Gastrocnemius medialis (tissue), 4 donors: ENCODE measurements at regions not wholly inside any gene's neighbourhood (a gene's known extent, or its start where the extent isn't known, plus 50 kb on each side); places are given as distances from the start of the nearest gene placed in this dataset.

Experiments used
- ATAC-seq, 2 donors: fragments of 150-250 bp; one replicate each; pipeline ENCODE4 v1.9.1; 2016
- DNase-seq, 2 donors: peaks; one replicate each; pipeline ENCODE4 v3.0.0-alpha.2; 2019
- H3K27ac ChIP-seq, 4 donors: fragments of 200-600 bp; sonication (generic); 1 replicate in 1 of 4; 2 replicates in 3 of 4; pipeline ENCODE4 v1.5.1; 2016 to 2018; ENCODE audit warnings: mild to moderate bottlenecking in 2 of 4, moderate library complexity in 1 of 4
- H3K27me3 ChIP-seq, 3 donors: fragments of 200-600 bp; sonication (generic) in 2 of 3; 1 replicate in 1 of 3; 2 replicates in 2 of 3; pipeline versions ENCODE4 v1.5.1 to v1.6.0; 2016 to 2019; ENCODE audit warnings: mild to moderate bottlenecking in 1 of 3, moderate library complexity in 1 of 3
- H3K36me3 ChIP-seq, 2 donors: fragments of 200-600 bp; sonication (generic) in 1 of 2; one replicate each; pipeline ENCODE4 v1.5.1; 2017 to 2018
- H3K4me1 ChIP-seq, 2 donors: fragments of 200-600 bp; sonication (generic) in 1 of 2; one replicate each; pipeline ENCODE4 v1.5.1; 2016 to 2017; ENCODE audit warnings: mild to moderate bottlenecking in 2 of 2
- H3K4me3 ChIP-seq, 4 donors: fragments of 200-600 bp; sonication (generic) in 3 of 4; 1 replicate in 1 of 4; 2 replicates in 3 of 4; pipeline ENCODE4 v1.5.1; 2016 to 2019; ENCODE audit warnings: mild to moderate bottlenecking in 2 of 4
- H3K9me3 ChIP-seq, 3 donors: fragments of 200-600 bp; sonication (generic) in 2 of 3; 1 replicate in 1 of 3; 2 replicates in 2 of 3; pipeline ENCODE4 v1.5.1; 2016 to 2019
- CTCF ChIP-seq, 5 experiments: fragments of 450-650 bp in 3 of 5; fragments of 200-600 bp in 2 of 5; sonication (generic) in 2 of 5; IDR thresholded peaks in 4 of 5; conservative IDR thresholded peaks in 1 of 5; 1 replicate in 4 of 5; 2 replicates in 1 of 5; pipeline ENCODE4 v1.5.1; 2016 to 2019; ENCODE audit warnings: antibody characterized with exemption in 5 of 5, mild to moderate bottlenecking in 3 of 5, moderate library complexity in 3 of 5
- POLR2A ChIP-seq, 2 donors: fragments of 450-650 bp; IDR thresholded peaks; one replicate each; pipeline ENCODE4 v1.6.1; 2017; ENCODE audit warnings: antibody characterized with exemption in 2 of 2, mild to moderate bottlenecking in 2 of 2, moderate library complexity in 2 of 2
- in situ Hi-C, 4 donors: fragments of 200-750 bp; cut with MboI; loops; one replicate each; pipeline versions ENCODE4 v1.15.0 to v1.8.0; 2017; ENCODE audit warnings: low sequenced_read_pairs in 4 of 4
- intact Hi-C: fragments of 100-400 bp; cut with DNase I; formaldehyde crosslinking; loops from one replicate; pipeline ENCODE4 v1.15.1; 2023; ENCODE audit warnings: low total_unique reads

GRCh38 chr4:7141151-7141834 is 51.0 kb upstream of the SORCS2 start:
- TF ChIP-seq CTCF (IDR thresholded peaks at IDR 0.05 in 4 of 5, conservative IDR thresholded peaks at IDR 0.05 in 1 of 5) (no peak), POLR2A (IDR thresholded peaks at IDR 0.05) (no peak)
- Histone ChIP-seq H3K27me3 (no peaks in the 10 kb centered on the region), H3K4me3 (no peak overlapping the region), H3K9me3 (no peaks in the 10 kb centered on the region), H3K36me3 (no peaks in the 10 kb centered on the region), H3K4me1 (no peaks in the 10 kb centered on the region), H3K27ac (no peak overlapping the region)
- ATAC-seq, result no peak
- intact Hi-C loops (no loop called here), in situ Hi-C loops (no loop called here)
- no peak for DNase-seq

GRCh38 chr4:7140692-7141069 is 51.7 kb upstream of the SORCS2 start:
- ATAC-seq (no peak), DNase-seq (no peak)
- intact Hi-C loops (no loop called here), in situ Hi-C loops (no loop called here)
- TF ChIP-seq POLR2A (IDR thresholded peaks at IDR 0.05), result no peak
- no peak for TF ChIP-seq CTCF (IDR thresholded peaks at IDR 0.05 in 4 of 5, conservative IDR thresholded peaks at IDR 0.05 in 1 of 5)
- H3K9me3 ChIP-seq, result no peaks in the 10 kb centered on the region
- no peaks in the 10 kb centered on the region for H3K4me1 ChIP-seq
- no peaks in the 10 kb centered on the region for H3K27me3 ChIP-seq
- H3K4me3 ChIP-seq, result no peak overlapping the region
- H3K36me3 ChIP-seq, result no peaks in the 10 kb centered on the region
- no peak overlapping the region for H3K27ac ChIP-seq

DNA sequence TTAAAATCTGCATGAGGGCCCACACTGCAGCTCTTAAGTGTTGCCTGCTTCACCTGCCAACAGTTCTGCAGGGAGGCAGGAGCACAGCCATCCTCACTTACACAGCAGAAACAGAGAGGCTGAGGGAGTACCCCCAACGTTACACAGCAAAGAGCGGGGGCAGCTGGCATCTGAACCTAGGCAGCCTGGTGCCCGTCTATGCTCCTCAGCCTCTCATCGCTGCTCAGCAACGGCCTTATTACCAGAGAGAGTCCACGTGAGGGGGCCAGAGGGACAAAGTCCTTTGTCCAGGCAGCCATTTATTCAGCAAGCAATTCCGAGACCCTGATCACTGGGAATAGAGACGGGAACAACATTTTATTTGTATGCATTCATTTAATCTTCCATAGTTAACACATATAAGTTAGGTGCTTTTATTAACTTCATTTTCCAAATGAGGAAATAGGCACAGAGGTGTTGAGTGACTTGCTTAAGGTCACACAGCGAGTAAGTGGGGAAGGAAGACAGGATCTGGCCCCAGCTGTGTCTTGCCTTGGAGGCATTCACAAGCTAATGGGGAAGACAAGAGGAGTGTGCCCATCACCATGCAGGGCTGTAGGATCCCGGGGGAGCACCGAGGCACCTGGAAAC is 52.2 kb upstream of the SORCS2 start:
- ATAC-seq, result no peak
- H3K27ac ChIP-seq, result no peak overlapping the region
- no peaks in the 10 kb centered on the region for H3K4me1 ChIP-seq
- H3K4me3 ChIP-seq, result no peak overlapping the region
- intact Hi-C loops, result no loop called here
- no peaks in the 10 kb centered on the region for H3K27me3 ChIP-seq
- H3K9me3 ChIP-seq, result no peaks in the 10 kb centered on the region
- no peak for TF ChIP-seq POLR2A (IDR thresholded peaks at IDR 0.05)
- TF ChIP-seq CTCF (IDR thresholded peaks at IDR 0.05 in 4 of 5, conservative IDR thresholded peaks at IDR 0.05 in 1 of 5), result no peak
- in situ Hi-C loops, result no loop called here
- no peak for DNase-seq
- no peaks in the 10 kb centered on the region for H3K36me3 ChIP-seq

DNA sequence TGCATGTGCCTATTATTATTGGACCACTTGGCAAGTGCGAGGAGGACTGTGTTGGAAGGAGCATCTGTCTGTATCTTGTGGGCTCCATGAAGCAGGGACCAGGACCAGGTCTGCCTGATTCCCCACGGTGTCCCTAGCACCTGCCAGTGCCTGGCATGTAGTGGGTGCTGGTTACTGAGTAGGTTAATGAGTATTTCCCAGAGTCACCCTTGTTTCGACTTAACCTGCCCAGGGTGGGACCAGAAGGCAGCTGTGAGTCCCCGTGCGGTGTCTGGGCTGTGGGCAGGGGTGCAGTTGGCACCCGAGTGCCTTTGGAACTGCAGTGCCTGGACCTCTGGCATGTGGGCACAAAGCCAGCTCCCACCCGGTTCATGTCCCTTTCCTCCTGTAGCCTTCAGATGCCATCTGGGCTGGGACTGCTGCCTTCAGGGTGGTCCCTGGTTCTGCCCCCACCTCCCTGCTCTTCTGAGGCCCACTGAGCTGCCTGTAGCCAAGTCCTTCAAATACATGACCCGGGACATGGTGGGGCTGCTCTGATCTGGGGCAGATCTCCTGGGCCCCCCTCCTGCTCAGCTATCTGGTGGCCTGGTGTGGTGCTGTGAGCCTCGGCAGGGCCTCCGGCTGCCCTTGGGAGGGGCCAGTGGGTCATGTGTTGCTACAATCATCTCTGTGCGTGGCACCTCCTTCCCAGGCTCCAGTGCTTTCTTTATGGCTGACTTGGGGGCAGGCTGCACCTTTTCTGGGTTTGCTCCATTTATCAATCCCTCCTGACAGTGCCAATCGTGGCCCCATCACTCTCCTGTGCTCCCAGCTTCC is 53.0 kb upstream of the SORCS2 start:
- in situ Hi-C loops, result no loop called here
- no peaks in the 10 kb centered on the region for H3K9me3 ChIP-seq
- no peaks in the 10 kb centered on the region for H3K27me3 ChIP-seq
- intact Hi-C loops, result no loop called here
- no peaks in the 10 kb centered on the region for H3K36me3 ChIP-seq
- no peaks in the 10 kb centered on the region for H3K4me1 ChIP-seq
- TF ChIP-seq CTCF (IDR thresholded peaks at IDR 0.05 in 4 of 5, conservative IDR thresholded peaks at IDR 0.05 in 1 of 5) (no peak), POLR2A (IDR thresholded peaks at IDR 0.05) (no peak)
- ATAC-seq (no peak), DNase-seq (no peak)
- H3K4me3 ChIP-seq, result no peak overlapping the region
- H3K27ac ChIP-seq, result no peak overlapping the region
